Ovary (tissue), 7 donors: ENCODE measurements at regions not wholly inside any gene's neighbourhood (a gene's known extent, or its start where the extent isn't known, plus 50 kb on each side); places are given as distances from the start of the nearest gene placed in this dataset.

Source experiments
- DNase-seq, 5 donors: peaks; one replicate each; pipeline ENCODE4 v3.0.0-alpha.2; 2019 to 2020
- H3K27ac ChIP-seq, 2 donors: fragments of 200-600 bp; one replicate each; pipeline versions ENCODE4 v1.5.1 to v1.8.0; 2019 to 2022
- H3K27me3 ChIP-seq: fragments of 200-600 bp; one replicate; pipeline ENCODE4 v1.8.0; 2022
- H3K36me3 ChIP-seq: fragments of 200-600 bp; sonication (generic); one replicate; pipeline ENCODE4 v1.5.1; 2019
- H3K4me1 ChIP-seq: one replicate; pipeline ENCODE4 v1.8.1; 2013; ENCODE audit warnings: mild to moderate bottlenecking, moderate library complexity; ENCODE audit not compliant: insufficient read depth
- H3K4me3 ChIP-seq: fragments of 200-600 bp; sonication (generic); one replicate; pipeline ENCODE4 v1.5.1; 2017
- H3K9me3 ChIP-seq, 2 donors: fragments of 200-600 bp in 1 of 2; sonication (generic) in 1 of 2; one replicate each; pipeline versions ENCODE4 v1.5.1 to v1.8.1; 2013 to 2019; ENCODE audit warnings: mild to moderate bottlenecking in 1 of 2, moderate library complexity in 1 of 2
- CTCF ChIP-seq, 3 donors: fragments of 450-650 bp in 2 of 3; fragments of 200-600 bp in 1 of 3; IDR thresholded peaks; one replicate each; pipeline versions ENCODE4 v1.5.1 to v1.8.0; 2016 to 2022; ENCODE audit warnings: antibody characterized with exemption in 3 of 3, mild to moderate bottlenecking in 1 of 3
- EP300 ChIP-seq: sonication (generic); formaldehyde crosslinking; IDR thresholded peaks from one replicate; pipeline ENCODE4 v1.6.1; 2017; ENCODE audit warnings: antibody characterized with exemption
- POLR2A ChIP-seq: fragments of 450-650 bp; IDR thresholded peaks from one replicate; pipeline ENCODE4 v1.6.1; 2017; ENCODE audit warnings: antibody characterized with exemption, mild to moderate bottlenecking, moderate library complexity
- WGBS, 3 donors: extraction: QIAGEN DNeasy Blood & Tissue Kit in 1 of 3; methylation state at CpG; one replicate each; pipeline versions ENCODE4 v1.1.5 to v1.1.7; 2013 to 2017; 5-methylcytosine and 5-hydroxymethylcytosine counted together
- intact Hi-C, 4 donors: fragments of 100-400 bp; cut with DNase I; formaldehyde crosslinking; loops; one replicate each; pipeline versions ENCODE4 v1.11.0 to v1.15.1; 2022 to 2023
- donor health status: DM: no; HTN: no; CAD: no; lungs with moderate emphysema.
- donor health status: DM: no; HTN: no; CAD: no.
- donor health status: Bipolar disorder and iron deficiency.
- donor health status: DM: no; HTN: no; CAD: no.
- donor health status: DM: yes; HTN: yes; CAD: no.

- H3K9me3 ChIP-seq = no peaks in the 10 kb centered on the region
- no peak overlapping the region for H3K4me3 ChIP-seq
- intact Hi-C loops = no loop called here
- H3K4me1 ChIP-seq = no peaks in the 10 kb centered on the region
- no peaks in the 10 kb centered on the region for H3K36me3 ChIP-seq
- TF ChIP-seq POLR2A = no peak
- TF ChIP-seq EP300 = no peak
- TF ChIP-seq CTCF (IDR thresholded peaks at IDR 0.05) = no peak
- no peak overlapping the region for H3K27ac ChIP-seq
- 34 to 61% (median 38%) methylated on average over 3 of the region's 3 CpGs for WGBS, 3 donors
- no peaks in the 10 kb centered on the region for H3K27me3 ChIP-seq
- DNase-seq = no peak
These were observed 182.6 kb upstream of the TYRP1 start for GRCh38 chr9:12510551-12510950.

DNA sequence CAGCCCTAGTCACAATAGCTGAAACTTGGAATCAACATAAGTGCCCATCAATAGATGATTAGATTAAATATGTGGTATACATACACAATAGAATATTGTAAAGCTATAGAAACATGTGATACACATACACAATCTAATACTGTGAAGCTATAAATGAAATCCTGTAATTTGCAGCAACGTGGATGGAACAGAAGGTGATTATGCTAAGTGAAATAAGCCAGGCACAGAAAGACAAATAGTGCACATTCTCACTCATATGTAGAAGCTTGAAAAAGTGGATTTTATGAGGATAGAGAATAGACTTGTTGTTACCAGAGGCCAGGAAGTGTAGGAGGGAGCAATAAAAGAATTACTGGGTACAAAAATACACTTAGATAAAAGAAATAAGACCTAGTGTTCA, 181.5 kb upstream of the TYRP1 start:
- 33 to 45% (median 43%) methylated on average over 1 of the region's 1 CpG for WGBS, 3 donors
- DNase-seq = no peak
- Histone ChIP-seq H3K4me3 (no peak overlapping the region), H3K27ac (no peak overlapping the region), H3K27me3 (no peaks in the 10 kb centered on the region), H3K9me3 (no peaks in the 10 kb centered on the region), H3K36me3 (no peaks in the 10 kb centered on the region), H3K4me1 (no peaks in the 10 kb centered on the region)
- intact Hi-C loops = no loop called here
- TF ChIP-seq POLR2A (no peak), CTCF (IDR thresholded peaks at IDR 0.05) (no peak), EP300 (no peak)

- TF ChIP-seq EP300 (no peak), POLR2A (no peak), CTCF (IDR thresholded peaks at IDR 0.05) (no peak)
- H3K27ac ChIP-seq = no peak overlapping the region
- no peaks in the 10 kb centered on the region for H3K4me1 ChIP-seq
- no peaks in the 10 kb centered on the region for H3K9me3 ChIP-seq
- no peaks in the 10 kb centered on the region for H3K36me3 ChIP-seq
- no peak overlapping the region for H3K4me3 ChIP-seq
- 47 to 79% (median 76%) methylated on average over 2 of the region's 2 CpGs for WGBS, 3 donors
- intact Hi-C loops = no loop called here
- DNase-seq = no peak
- no peaks in the 10 kb centered on the region for H3K27me3 ChIP-seq
These were observed 177.2 kb upstream of the TYRP1 start for GRCh38 chr9:12516031-12516430.

- TF ChIP-seq CTCF (IDR thresholded peaks at IDR 0.05) (no peak), EP300 (no peak), POLR2A (no peak)
- Histone ChIP-seq H3K27ac (no peak overlapping the region), H3K36me3 (no peaks in the 10 kb centered on the region), H3K27me3 (no peaks in the 10 kb centered on the region), H3K4me1 (no peaks in the 10 kb centered on the region), H3K9me3 (no peaks in the 10 kb centered on the region), H3K4me3 (no peak overlapping the region)
- intact Hi-C loops = no loop called here
- DNase-seq = no peak
These were observed 176.6 kb upstream of the TYRP1 start for GRCh38 chr9:12516573-12516972.
